ENCODE measurements at regions not wholly inside any gene's neighbourhood (a gene's known extent, or its start where the extent isn't known, plus 50 kb on each side); places are given as distances from the start of the nearest gene placed in this dataset.

GRCh38 chr2:120854014-120854620 is 118.4 kb downstream of the GLI2 start:
- no peak for DNase-seq

- no peak for DNase-seq
Observed at GRCh38 chr2:120854766-120855530, 119.3 kb downstream of the GLI2 start.

- no peak for DNase-seq
Observed at GRCh38 chr2:120855855-120856405, 120.3 kb downstream of the GLI2 start.

- no peak for DNase-seq
Observed at GRCh38 chr2:120856421-120856862, 120.8 kb downstream of the GLI2 start.

DNA sequence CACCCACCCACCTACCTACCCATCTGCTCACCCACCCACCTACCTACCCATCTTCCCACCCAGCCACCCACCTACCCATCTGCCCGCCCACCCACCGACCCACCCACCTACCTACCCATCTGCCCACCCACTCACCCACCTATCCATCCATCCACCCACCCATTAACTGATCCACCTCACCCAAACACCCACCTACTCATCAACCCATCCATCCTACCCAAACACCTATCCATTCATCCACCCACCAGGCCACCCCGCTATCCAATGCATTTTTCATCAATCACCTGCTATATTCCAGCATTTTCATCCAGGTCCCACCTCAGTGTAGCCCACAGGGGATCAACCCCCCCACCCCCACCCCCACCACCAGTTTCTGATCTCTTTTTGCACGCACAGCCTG is 121.8 kb downstream of the GLI2 start:
- DNase-seq = no peak

DNA sequence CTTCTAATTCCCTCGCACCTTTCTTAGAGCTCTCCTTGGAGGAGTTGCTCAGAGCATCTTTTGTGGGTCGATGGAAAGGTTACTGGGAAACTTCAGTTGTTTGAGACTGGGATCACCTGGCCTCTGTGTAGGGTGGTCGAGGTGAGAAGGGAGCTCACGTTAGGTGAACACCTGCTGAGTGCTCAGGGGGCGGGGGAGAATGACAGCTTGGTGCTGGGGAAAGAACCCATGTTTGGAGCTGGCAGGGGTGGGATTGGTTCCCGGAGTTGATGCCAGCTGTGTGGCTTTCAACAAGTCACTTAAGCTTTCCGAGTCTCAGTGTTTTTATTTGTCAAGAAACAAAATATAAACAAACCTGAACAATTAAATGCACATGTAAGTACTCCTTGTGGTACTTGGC is 122.3 kb downstream of the GLI2 start:
- no peak for DNase-seq

DNA sequence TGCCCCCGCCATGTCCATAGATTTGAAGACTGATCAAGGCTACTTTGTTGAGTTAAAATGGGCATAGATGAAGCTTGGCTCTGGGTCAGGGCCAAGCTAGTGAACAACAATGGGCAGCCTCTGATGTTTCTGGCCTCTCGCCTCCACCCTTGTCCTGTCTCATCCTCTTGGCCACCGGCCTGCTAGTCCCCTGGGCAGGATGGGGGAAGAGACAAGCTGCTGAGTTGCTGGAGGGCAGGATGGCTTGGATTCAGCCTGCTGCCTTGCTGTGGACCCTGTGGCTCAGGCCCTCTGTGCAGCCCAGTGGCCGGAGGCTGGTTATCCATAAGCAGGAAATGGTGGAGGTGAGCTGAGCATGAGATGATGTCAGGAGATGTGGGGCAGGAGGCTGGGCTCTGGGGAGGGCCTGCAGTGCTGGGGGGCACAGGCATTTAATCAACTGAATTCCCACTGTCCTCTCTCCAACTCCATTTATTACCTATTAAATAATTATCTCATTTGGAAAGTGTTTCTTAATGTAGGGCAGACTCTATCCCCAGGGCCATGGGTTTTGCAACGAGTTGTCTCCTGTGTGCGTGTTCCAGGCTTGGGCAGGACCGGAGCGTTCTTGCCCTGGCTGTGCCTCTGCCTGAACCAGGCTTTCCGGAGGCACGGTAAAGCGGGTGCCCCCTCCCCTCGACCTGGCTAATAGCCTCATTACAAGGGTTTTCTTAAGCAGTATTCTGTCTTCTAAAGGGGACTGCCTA is 122.9 kb downstream of the GLI2 start:
- DNase-seq = no peak

DNA sequence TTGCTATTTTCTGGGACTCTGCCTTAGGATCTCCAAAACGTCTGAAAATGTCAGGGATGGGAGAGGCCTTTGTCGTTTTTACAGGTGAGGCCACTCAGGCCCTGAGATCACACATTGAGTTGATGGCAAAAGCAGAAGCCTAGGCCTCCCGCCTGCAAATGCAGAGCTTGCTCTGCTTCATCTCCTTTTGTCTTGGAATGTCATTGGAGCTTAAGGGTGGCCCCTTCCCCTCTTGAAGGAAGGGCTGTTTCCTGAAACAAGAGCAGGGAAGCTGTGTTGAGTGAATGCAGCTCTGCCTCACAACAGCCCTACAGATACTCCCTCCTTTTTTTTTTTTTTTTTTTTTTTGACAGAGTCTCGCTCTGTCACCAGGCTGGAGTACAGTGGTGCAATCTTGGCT is 123.5 kb downstream of the GLI2 start:
- DNase-seq = no peak

DNA sequence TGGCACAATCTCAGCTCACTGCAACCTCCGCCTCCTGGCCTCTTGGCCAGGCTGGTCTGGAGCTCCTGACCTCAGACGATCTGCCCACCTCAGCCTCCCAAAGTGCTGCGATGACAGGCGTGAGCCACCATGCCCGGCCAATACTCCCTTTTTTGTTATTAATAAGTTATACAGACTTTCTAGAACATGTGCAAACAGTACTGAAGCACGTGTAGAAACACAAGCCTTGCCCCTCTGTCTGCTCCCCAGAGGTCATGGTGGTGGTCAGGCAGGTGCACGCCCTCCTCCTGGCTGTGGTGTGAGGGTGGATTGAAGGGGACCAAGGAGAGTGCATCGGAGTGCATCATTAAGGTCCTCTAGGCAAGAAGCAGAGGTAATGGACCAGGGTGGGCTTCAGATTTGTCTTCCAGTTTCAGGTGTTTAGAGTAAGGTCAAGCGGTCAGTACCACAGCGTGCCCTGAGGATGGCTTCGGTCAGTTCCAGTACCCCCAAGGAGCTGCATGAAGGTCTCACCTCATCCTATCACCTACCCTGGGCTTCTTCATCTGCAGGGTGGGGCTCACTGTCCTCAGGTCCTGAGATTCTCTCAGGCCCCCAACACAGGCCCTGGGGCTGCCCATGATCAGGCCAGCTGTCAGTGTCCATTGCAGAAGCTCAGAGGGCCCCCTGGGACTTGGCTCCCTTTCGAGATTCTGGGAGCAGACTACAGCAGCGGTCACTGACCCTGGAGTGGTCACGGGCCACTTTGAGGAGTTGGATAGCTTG is 124.3 kb downstream of the GLI2 start:
- DNase-seq = no peak

DNA sequence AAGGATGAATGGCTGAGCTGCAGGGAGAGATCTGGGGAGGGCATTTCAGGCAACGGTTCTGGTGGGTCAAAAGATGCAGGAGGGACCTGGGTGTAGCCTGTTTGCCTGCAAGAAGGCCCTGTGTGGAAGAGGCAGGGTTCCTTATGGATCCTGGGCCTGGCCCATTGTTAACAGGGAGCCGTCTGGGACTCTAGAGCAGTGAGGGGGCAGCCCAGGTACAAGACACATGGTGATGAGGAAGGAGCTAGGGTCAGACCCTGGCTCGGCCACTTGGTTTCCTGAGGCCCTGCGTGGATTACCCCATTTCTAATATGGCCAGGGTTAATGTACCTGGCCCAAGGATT is 124.9 kb downstream of the GLI2 start:
- DNase-seq = no peak

GRCh38 chr2:120861191-120861575 is 125.5 kb downstream of the GLI2 start:
- DNase-seq = no peak

DNA sequence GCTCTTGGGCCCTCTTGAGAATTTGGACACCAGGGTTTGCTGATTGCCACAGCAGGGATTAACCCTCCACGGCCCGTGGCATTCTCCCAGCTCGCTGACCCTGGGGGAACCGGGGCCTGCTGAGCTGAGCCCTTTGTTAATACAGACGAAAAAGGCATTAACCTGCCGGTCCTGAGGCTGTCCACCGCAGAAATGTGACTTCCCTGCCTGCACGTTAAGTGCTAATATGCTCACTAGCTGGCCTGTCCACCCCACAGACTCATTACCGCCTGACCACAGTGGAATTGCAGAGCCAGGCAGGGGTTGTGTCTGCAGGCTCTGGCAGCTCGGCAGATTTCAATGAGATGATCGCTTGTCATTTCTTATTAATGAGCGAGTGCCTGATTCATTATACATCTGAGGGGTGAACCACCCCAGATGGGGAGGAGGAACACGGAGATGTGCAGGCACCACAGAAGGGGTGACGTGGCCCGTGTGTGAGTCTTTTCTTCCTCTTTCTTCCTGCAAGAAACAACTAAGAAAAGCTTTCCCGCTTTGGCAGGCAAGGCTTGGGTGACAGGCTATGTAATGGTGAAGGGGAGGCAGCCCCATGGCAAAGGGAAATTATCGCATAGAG is 126.0 kb downstream of the GLI2 start:
- DNase-seq = no peak

DNA sequence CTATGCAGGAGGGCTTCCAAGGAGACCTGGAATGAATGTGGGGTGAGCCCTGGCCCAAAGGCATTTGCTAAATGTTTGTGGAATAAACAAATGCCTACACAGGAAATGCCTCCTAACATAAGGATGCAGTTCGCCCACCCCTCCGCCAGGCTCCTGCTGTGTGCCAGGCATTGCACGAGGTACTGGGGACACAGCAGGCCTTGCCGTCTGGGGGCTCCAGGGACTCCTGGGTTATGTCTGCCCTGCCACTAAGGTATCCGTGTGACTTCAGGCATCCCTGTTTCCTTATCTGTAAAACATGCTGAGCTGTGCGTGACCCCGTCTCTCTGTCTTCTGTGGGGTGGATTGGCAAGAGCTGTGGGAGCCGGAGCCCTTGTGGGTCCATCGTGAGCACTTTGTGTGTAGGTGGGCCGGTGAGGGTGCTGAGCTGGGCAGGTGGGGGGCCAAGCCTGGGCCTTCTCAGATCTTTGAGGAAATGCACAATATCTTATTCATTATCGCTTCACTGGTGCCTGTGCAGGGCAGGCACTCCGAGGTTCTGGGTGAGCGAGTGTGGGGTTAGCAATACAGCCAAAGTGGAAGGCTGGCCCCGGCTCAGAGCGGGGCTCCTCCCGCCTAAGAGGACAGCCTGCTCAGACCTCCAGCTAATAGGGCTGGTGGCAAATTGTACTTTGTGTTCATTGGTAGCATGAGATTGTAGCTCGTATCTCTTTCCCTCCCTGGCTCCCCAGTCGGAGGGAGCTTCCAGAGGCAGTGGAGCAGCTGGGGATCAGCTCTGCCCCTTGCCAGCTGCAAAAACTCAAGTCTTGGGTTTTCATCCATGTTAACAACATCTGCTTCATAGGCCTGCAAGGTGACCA is 126.8 kb downstream of the GLI2 start:
- DNase-seq = no peak

DNA sequence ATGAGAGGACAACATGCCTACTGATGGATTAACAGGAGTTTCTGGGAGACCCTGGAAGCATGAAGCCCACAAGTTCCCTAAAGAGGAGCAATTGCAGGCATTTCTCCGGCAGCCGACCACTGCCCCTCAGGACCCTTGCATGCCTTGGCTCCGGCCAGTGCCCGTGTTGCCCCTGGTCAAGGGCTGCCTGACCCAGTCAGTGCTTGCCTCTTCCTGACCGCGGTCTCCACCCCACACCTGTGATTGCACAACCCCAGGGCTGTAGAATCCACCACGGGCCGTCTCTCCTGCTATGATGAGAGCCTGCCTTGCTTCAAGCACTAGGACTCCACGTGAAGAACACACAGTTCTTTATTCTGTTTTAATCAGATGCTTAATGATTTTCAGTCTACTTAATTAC is 127.5 kb downstream of the GLI2 start:
- DNase-seq = no peak

- no peak for DNase-seq
Observed at GRCh38 chr2:120863661-120864320, 128.1 kb downstream of the GLI2 start.

- DNase-seq = no peak
Observed at GRCh38 chr2:120864981-120865380, 129.3 kb downstream of the GLI2 start.

- DNase-seq = no peak
Observed at GRCh38 chr2:120865656-120866055, 130.0 kb downstream of the GLI2 start.

- no peak for DNase-seq
Observed at GRCh38 chr2:120866071-120866470, 130.4 kb downstream of the GLI2 start.

DNA sequence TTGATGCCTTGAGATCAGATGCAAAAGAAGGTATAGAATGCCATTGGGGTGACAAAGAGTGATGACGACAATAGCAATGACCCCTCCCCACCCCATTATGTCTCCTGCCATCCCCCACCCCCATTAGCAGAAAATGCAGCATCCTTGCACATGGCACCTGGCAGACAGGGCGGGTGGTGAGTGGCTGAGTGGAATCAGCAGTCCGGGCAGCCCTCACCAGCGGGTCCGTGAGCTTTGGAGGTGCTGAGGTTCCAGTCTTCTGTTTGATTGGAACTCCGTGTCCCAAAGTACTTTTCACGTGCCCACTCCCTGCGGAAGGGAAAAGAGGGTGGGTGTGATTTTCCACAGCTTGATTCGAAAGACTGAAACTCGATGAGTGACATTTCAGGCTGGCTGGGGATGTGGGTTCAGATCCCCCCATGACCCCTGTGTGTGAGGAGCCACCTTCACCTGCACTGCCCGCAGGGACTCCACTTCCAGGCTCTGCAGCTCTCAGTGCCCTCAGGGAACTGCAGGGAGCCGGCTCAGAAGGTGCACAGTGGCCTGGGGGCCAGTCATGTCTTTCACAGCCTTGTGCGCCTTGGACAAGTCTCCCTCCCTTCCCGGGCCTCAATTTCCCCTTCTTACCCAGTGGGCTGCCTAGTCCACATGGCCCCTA is 130.9 kb downstream of the GLI2 start:
- DNase-seq = no peak

Measured in NCI-H524 (cell line).